ENCODE measurements at regions not wholly inside any gene's neighbourhood (a gene's known extent, or its start where the extent isn't known, plus 50 kb on each side); places are given as distances from the start of the nearest gene placed in this dataset.

- TF ChIP-seq CTCF (IDR thresholded peaks at IDR 0.05; ENCODE audit: insufficient read depth, low read length): no peak
- TF ChIP-seq POLR2AphosphoS5 (IDR thresholded peaks at IDR 0.05; ENCODE audit: low read depth): no peak
- TF ChIP-seq REST (IDR thresholded peaks at IDR 0.05; ENCODE audit: insufficient replicate concordance, low read depth): no peak
- TF ChIP-seq GABPA (IDR thresholded peaks at IDR 0.05; ENCODE audit: low read depth): no peak
- no peak for TF ChIP-seq SPI1 (IDR thresholded peaks at IDR 0.05; ENCODE audit: borderline replicate concordance, low read depth)
Measured at GRCh38 chr5:102069974-102070373, 226.1 kb downstream of the SLCO4C1 start.
